Breast epithelium (tissue), 3 donors: ENCODE measurements at regions not wholly inside any gene's neighbourhood (a gene's known extent, or its start where the extent isn't known, plus 50 kb on each side); places are given as distances from the start of the nearest gene placed in this dataset.

Source experiments
- POLR2A ChIP-seq: fragments of 450-650 bp; IDR thresholded peaks from one replicate; pipeline ENCODE4 v1.6.1; 2016; ENCODE audit warnings: antibody characterized with exemption, mild to moderate bottlenecking, moderate library complexity
- POLR2AphosphoS5 ChIP-seq, 3 donors: sonication (generic); formaldehyde crosslinking; IDR thresholded peaks; one replicate each; pipeline ENCODE4 v1.6.1; 2017; ENCODE audit warnings: antibody characterized with exemption in 3 of 3
- TF ChIP-seq, protein P1 (sequence below), 3 donors: fragments of 450-650 bp; IDR thresholded peaks; one replicate each; pipeline ENCODE4 v1.5.1; 2016 to 2017; ENCODE audit warnings: antibody characterized with exemption in 3 of 3, mild to moderate bottlenecking in 3 of 3, moderate library complexity in 3 of 3

DNA sequence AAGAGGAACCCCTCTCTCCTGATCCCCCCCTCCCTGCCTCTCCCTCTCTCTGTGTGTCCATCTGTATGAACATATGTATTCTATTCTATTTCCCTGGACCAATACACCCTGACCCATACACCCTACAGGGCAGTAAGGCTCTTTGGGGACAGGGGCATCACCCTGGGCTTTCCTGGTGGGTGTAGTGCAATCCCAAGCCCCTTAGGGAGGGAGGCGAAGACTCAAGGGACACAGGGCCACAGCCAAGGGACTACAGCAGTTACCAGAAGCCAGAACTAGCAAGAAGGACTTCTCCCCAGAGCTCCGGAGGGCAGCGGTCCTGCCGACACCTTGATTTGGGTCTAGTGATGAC lies 214.2 kb upstream of the RAB6C start:
- TF ChIP-seq, protein P1, sequence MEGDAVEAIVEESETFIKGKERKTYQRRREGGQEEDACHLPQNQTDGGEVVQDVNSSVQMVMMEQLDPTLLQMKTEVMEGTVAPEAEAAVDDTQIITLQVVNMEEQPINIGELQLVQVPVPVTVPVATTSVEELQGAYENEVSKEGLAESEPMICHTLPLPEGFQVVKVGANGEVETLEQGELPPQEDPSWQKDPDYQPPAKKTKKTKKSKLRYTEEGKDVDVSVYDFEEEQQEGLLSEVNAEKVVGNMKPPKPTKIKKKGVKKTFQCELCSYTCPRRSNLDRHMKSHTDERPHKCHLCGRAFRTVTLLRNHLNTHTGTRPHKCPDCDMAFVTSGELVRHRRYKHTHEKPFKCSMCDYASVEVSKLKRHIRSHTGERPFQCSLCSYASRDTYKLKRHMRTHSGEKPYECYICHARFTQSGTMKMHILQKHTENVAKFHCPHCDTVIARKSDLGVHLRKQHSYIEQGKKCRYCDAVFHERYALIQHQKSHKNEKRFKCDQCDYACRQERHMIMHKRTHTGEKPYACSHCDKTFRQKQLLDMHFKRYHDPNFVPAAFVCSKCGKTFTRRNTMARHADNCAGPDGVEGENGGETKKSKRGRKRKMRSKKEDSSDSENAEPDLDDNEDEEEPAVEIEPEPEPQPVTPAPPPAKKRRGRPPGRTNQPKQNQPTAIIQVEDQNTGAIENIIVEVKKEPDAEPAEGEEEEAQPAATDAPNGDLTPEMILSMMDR (IDR thresholded peaks at IDR 0.05), result no peak
- TF ChIP-seq POLR2AphosphoS5 (IDR thresholded peaks at IDR 0.05) (no peak), POLR2A (no peak)
